H54 (cell line): ENCODE measurements at regions not wholly inside any gene's neighbourhood (a gene's known extent, or its start where the extent isn't known, plus 50 kb on each side); places are given as distances from the start of the nearest gene placed in this dataset.

Experiments used
- DNase-seq: peaks from one replicate; pipeline ENCODE4 v3.0.0; 2011; ENCODE audit warnings: low spot score, mixed read lengths; ENCODE audit not compliant: insufficient read length
- FAIRE-seq: peaks from 3 replicates; lab custom pipeline; 2011; peaks lifted over from hg19 to GRCh38; lab: Jason Lieb, UNC
- POLR2A ChIP-seq: IDR thresholded peaks from 2 replicates; pipeline ENCODE4 v1.6.1; 2011; ENCODE audit warnings: low read depth, mild to moderate bottlenecking, low read length

DNA sequence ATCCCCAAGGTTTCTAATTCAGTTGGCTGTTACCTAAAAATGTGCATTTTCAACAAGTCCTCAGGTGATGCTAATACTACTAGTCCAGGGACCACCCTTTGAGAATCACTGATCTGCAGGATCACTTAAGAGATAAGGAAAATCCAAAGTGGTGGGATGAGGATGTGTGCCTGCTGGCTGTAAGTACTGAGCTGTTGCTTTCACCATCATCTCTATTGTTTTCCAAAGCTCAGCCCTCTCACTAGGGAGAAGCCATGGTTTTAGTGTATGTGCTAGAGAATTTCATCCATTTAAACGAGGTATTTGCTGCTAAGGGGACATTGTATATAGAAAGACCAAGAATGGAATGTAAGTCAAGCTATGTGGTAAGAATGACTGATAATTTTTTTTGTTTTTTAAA is 202.3 kb downstream of the KIF21A start:
- DNase-seq: no peak
- TF ChIP-seq POLR2A: no peak
- no peak for FAIRE-seq

DNA sequence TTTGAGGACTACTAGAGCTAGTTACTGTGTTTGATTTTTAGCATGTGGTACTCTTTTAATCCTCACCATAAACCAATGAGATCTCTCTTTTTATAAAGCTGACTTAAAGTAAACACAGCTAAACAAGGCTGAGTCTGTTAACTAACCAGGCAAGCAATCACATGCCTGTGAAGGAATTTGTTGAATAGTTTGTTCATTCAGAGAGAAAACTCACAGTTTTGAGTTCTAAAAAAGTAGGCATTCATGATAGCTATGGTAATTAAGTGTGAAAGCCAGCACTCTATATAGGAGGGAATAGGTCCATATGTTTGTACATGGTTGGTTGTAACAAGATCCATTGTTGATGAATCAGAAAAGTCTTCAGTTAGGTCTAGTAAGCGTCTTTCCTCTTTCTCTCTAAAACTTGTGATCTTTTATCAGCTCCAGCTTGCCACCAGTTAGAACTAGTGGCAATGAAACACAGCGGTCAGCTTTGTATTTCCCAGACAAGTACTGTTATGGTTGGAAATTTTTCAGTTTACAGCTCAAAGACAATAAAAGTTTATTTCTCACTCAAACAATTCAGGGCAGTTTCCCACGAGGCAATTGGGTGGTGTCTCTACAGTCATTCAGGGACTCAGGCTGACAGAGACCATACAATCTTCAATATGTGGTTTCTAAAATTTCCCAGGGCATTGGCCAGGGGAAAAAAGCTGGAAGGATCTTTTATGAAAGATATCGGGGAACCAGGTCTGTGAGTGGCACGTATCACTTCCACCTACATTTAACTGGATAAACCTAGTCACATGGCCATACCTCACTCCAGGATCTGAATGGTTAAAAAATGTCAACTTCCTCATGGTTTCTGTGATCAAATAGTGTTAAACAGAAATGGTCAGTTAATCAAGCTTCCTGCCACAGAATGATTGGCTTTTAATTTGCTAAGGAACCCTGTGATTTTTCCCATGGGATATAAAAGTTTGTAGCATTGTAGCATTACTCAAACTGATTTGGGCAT is 203.1 kb downstream of the KIF21A start:
- DNase-seq: no peak
- no peak for TF ChIP-seq POLR2A
- no peak for FAIRE-seq

DNA sequence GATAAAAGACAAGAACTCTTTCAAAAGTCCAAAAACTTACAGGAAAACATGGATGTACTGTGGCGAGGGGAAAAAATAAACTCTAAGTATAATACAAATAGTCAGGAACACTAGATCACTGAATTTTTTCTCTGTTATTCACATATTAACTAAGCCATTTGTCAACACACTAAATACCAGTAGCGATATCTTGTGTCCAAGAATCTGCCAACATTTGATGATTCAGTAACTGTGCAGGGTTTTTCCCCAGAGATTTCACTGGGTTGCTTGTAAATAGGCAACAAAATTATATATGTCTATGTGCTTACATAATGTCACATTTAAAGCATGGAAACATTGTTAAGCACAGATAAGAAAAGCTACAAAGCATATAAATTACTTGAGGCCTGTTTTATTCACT is 205.9 kb downstream of the KIF21A start:
- no peak for FAIRE-seq
- DNase-seq: no peak
- no peak for TF ChIP-seq POLR2A

DNA sequence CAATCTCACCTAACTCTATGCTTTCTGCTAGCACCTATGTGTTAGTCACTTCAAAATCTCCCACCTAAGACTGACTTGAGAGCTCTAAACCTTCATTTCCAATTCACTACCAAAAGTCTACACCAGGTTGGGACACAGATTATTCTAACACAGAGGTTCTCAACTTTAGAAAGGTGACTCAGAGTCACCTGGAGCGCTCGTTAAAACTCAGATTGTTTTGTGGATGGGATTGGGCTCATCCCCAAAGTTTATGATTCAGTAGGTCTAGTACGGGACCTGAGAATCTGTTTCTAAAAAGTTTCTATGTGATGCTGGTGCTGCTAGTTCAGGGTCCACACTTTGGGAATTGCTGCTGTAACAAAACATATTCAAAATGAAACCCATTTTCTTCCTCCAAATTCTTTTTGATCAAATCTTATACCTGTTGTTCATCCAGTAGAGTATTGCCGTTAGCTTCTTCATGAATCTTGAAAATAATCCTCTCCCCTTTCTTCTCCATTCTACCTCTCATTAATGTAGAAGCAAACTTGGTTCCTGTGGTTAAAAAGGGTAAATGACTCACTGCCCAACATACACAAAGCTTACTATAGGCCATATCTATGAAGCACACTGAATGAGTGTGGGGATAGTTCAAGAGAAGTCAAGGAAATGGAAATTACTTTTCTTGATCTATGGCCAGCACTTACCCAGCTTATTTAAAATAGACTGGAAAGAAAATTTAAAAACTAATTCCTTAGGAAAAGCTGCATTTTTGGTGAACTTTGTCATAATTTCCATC is 206.7 kb downstream of the KIF21A start:
- FAIRE-seq (peak; percentile 27), DNase-seq (no peak)
- TF ChIP-seq POLR2A: no peak

DNA sequence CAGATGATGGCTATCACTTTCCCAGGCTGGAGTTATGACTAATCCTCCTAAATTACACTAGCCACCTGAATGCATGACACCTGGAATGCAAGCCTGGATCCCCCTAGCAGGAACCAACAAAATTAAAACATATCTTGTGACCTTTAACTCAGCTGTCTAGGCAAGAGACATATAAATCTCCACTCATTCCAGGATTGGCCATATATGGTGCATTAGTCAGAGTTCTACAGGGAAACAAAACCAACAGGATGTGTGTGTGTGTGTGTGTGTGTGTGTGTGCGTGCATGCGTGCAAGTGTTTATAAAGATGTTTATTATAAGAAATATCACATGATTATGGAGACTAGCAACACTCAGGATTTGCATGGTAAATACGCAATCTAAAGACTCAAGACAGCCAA is 212.8 kb downstream of the KIF21A start:
- TF ChIP-seq POLR2A: no peak
- FAIRE-seq: no peak
- DNase-seq: no peak

DNA sequence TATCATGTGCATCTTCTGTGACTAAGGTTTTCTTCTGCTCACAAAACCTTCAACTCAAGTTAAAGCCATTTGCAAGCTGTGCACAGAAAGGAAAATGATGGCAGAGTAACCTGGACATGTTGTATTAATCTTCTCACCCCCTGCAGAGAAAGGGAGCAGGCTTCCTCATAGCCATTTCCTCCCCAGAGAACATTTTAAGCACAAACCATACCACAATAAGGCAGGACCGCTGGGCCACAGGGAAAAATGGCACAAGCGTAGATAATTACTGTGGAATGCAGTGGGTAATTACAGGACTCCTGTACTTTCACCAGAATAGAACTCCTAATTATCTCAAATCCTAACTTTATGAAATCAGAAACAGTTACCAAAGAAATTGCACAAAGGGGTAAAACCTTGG is 215.7 kb downstream of the KIF21A start:
- DNase-seq (no peak), FAIRE-seq (no peak)
- no peak for TF ChIP-seq POLR2A

DNA sequence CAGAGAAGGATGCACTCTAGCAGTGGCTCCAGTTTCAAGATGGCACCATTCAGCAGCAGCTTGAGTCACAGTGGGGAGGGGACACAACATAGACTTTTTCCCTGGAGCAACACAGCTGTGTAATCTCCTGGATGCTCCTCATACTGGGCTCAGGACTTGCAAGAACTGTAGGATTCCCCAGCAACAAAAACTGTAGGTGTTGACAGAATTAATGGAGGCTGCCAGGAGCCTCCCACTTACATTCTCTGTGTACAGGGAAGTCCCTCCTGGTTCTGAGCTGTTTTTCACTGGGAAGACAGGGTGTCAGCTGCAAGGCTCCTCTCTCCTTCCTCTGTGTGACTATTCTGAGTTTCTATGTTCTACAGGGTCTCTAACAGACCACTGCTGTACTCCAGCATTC is 217.9 kb downstream of the KIF21A start:
- no peak for TF ChIP-seq POLR2A
- DNase-seq (no peak), FAIRE-seq (no peak)

DNA sequence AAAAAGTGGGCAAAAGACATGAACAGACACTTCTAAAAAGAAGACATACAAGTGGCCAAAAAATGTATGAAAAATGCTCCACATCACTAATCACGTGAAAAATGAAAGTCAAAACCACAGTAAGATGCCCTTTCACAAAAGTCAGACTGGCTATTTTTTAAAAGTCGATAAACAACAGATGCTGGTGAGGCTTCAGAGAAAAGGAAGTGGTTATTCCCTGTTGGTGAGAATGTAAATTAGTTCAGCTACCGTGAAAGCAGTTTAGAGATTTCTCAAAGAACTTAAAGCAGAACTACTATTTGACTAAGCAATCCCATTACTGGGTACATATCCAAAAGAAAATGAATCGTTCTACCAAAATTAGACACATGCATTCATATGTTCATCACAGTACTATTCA is 237.0 kb downstream of the KIF21A start:
- FAIRE-seq: no peak
- TF ChIP-seq POLR2A: no peak
- no peak for DNase-seq

DNA sequence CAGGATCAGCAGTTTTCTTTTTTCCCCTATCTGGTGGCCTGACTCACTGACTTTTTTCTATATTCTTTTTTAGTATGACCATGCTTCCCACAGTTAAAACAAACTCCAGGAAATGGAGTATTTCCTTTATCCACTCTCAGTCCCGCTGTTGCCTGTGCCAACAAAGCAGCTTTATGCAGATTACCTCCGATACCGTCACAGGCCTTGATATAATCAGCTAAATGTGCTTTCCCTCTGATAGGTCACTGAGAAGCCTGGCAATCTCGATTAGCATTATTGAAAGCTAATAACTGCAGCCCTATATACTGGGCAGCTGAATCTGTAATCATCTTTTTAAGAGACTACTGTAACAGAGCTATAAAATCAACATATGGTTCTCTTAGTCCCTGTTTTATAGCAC is 243.6 kb downstream of the KIF21A start:
- TF ChIP-seq POLR2A: no peak
- no peak for DNase-seq
- no peak for FAIRE-seq

DNA sequence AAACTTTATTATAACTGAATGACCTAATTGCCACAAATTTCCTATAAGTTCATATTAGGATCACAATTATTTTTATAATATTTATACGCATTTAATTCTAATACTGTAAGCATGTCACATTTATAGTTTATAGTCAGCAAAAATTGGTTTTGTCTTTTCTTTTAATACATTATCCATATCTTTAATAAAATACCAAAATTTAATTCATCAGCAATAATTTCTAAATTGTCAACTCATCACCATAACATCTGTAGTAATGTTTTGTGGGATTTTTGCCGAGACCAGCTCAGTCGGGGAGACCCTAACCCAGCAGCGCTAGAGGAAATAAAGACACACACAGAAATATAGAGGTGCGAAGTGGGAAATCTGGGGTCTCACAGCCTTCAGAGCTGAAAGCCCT is 254.2 kb downstream of the KIF21A start:
- FAIRE-seq: no peak
- no peak for TF ChIP-seq POLR2A
- no peak for DNase-seq

DNA sequence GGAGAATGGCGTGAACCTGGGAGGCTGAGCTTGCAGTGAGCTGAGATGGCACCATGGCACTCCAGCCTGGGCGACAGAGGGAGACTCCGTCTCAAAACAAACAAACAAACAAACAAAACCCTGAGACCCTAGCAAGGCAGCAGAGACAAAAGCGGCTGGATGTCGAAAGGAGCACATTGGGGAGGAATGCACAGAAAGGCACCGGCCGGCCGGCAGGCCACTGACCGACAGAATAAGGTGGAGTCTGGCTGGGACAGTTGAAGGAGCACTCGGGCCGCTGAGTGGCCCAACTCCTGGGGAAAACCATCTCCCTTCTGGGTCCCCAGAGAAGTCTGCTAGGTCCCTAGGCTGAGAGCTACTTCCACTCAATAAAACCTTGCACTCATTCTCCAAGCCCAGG is 256.2 kb downstream of the KIF21A start:
- TF ChIP-seq POLR2A: no peak
- no peak for DNase-seq
- FAIRE-seq: no peak

DNA sequence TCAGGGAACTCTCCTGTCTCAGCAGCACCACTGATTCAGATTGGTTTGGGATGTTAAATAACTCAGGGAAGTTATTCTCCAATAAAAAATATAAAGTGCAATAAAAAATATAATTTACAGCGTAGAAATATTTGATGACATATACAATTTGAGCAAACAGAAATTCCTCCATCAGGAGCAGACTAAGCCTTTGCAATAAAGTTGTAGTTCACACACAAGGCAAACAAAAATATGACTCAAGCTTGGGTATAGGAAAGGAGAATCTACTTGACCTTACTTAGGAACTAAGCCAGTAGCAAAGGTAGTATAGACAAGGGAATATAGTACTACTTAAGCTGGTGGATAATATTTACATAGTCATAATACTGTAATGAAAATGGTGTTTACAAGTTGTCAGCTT is 264.1 kb downstream of the KIF21A start:
- TF ChIP-seq POLR2A: no peak
- DNase-seq (no peak), FAIRE-seq (no peak)

DNA sequence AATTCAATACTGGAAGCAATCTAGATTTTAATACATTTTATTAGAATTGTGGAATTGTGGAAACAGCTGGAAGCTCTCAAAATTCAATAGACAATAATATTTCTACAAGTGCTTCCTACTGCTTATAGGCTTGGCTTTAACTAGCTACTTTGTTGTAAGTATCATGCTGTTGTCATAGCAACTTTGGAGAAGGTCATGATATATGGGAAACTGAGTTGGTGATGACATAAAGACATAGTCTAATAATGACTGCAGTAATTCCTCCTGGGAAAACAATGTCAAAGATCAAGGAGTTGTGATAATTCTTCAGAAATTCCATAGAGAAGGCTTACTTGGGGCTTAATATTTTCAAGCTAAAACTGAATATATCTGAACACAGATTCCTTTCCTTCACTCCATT is 266.6 kb downstream of the KIF21A start:
- DNase-seq: no peak
- TF ChIP-seq POLR2A: no peak
- no peak for FAIRE-seq

DNA sequence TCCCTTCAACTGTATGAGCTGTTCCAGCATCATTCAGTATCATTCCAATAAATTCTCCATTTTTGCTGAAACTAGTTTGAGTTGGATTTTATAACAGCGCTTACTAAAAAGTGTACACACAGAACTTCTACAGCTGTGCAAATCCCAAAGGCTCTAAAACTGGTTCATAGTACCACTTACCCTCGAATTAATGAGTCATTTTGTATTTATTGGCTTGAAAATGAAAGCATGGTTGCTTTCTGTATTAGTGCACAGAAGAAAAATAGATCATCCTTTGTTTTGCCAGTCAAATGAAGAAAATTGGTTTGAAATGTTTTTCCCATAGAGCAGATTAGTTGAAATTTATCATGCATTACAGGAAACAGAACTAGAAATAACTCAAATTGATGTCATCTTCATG is 268.3 kb upstream of the CPNE8 start:
- DNase-seq: no peak
- no peak for FAIRE-seq
- no peak for TF ChIP-seq POLR2A

DNA sequence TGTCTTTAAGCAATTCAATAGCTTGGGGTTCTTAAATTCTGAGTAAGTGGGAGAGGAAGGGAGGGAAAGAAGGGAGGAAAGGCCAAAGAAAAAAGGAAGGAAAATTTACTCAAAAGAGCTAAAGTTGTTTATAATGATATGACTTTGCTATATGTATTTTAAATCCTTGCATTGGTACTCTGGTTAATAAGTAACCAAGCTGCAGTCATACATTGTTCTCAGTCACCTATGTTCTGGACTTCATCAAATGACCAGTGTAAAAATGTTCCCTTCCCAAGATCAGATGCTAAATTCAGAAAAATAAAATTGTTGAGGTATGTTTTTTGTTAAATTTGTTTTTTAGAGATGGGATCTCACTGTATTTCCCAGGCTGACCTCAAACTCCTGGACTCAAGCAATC is 259.9 kb upstream of the CPNE8 start:
- DNase-seq (no peak), FAIRE-seq (no peak)
- no peak for TF ChIP-seq POLR2A
